CD14-positive monocyte (primary cell): ENCODE measurements at regions not wholly inside any gene's neighbourhood (a gene's known extent, or its start where the extent isn't known, plus 50 kb on each side); places are given as distances from the start of the nearest gene placed in this dataset.

Experiments
- DNase-seq, 3 donors: peaks; one replicate each; pipeline ENCODE4 v3.0.0-alpha.2; 2011 to 2022
- H2AFZ ChIP-seq: 2 replicates; pipeline ENCODE4 v1.6.0; 2012; ENCODE audit warnings: mild to moderate bottlenecking, low read depth, low read length, inconsistent platforms; ENCODE audit not compliant: insufficient read depth, poor library complexity, severe bottlenecking
- H3K27ac ChIP-seq, 2 donors: 1 replicate in 1 of 2; 2 replicates in 1 of 2; pipeline ENCODE4 v1.5.1; 2012 to 2013; ENCODE audit warnings: low read length in 2 of 2, control low read depth in 1 of 2, inconsistent platforms in 1 of 2, low read depth in 1 of 2, mild to moderate bottlenecking in 1 of 2
- H3K27me3 ChIP-seq, 2 donors: one replicate each; pipeline versions ENCODE4 v1.6.0 to v1.6.1; 2011 to 2013; ENCODE audit warnings: low read length in 2 of 2; ENCODE audit not compliant: control insufficient read depth in 2 of 2, insufficient read depth in 2 of 2
- H3K36me3 ChIP-seq, 2 donors: replicated peaks in 1 of 2; 1 replicate in 1 of 2; 2 replicates in 1 of 2; pipeline versions ENCODE4 v1.5.1 to v1.6.1; 2012 to 2013; ENCODE audit warnings: low read length in 2 of 2, control low read depth in 1 of 2, inconsistent platforms in 1 of 2, mild to moderate bottlenecking in 1 of 2; ENCODE audit not compliant: insufficient read depth in 2 of 2, control insufficient read depth in 1 of 2
- H3K4me1 ChIP-seq, 2 donors: 1 replicate in 1 of 2; 2 replicates in 1 of 2; pipeline versions ENCODE4 v1.5.1 to v1.6.1; 2012 to 2013; ENCODE audit warnings: low read length in 2 of 2, control low read depth in 1 of 2, inconsistent platforms in 1 of 2, mild to moderate bottlenecking in 1 of 2, moderate library complexity in 1 of 2; ENCODE audit not compliant: insufficient read depth in 2 of 2, control insufficient read depth in 1 of 2
- H3K4me2 ChIP-seq: replicated peaks from 2 replicates; pipeline ENCODE3; 2012; ENCODE audit warnings: low read length, moderate library complexity, mild to moderate bottlenecking; ENCODE audit not compliant: poor library complexity, severe bottlenecking; ENCODE audit errors: extremely low read depth
- H3K4me3 ChIP-seq, 3 experiments: fragments of 200-600 bp in 1 of 3; sonication (generic) in 1 of 3; replicated peaks in 1 of 3; 1 replicate in 2 of 3; 2 replicates in 1 of 3; pipeline ENCODE4 v1.5.1; 2011 to 2013; ENCODE audit warnings: low read length in 3 of 3, mild to moderate bottlenecking in 3 of 3, control low read depth in 2 of 3, low read depth in 2 of 3, inconsistent platforms in 1 of 3, moderate library complexity in 1 of 3
- H3K79me2 ChIP-seq: 2 replicates; pipeline ENCODE4 v1.6.0; 2012; ENCODE audit warnings: mild to moderate bottlenecking, control low read depth, inconsistent platforms, low read length, moderate library complexity; ENCODE audit not compliant: insufficient read depth
- H3K9ac ChIP-seq: 2 replicates; pipeline ENCODE4 v1.6.0; 2017; ENCODE audit warnings: low read length, mild to moderate bottlenecking; ENCODE audit not compliant: insufficient read depth, poor library complexity, severe bottlenecking
- H3K9me3 ChIP-seq, 2 donors: replicated peaks in 1 of 2; 1 replicate in 1 of 2; 2 replicates in 1 of 2; pipeline versions ENCODE4 v1.5.1 to v1.6.1; 2012 to 2013; ENCODE audit warnings: low read length in 2 of 2, control low read depth in 1 of 2; ENCODE audit not compliant: control insufficient read depth in 1 of 2, insufficient read depth in 1 of 2
- H4K20me1 ChIP-seq: 2 replicates; pipeline ENCODE4 v1.6.0; 2012; ENCODE audit warnings: mild to moderate bottlenecking, low read length, control low read depth, moderate library complexity; ENCODE audit not compliant: insufficient read depth
- H3K27ac Mint-ChIP-seq, 7 donors: one replicate each; pipeline ENCODE4 v1.8.0; 2020; ENCODE audit warnings: mild to moderate bottlenecking in 7 of 7, mixed read lengths in 7 of 7, moderate library complexity in 6 of 7, inconsistent platforms in 2 of 7
- H3K27me3 Mint-ChIP-seq, 3 donors: one replicate each; pipeline ENCODE4 v1.8.0; 2021 to 2022; ENCODE audit warnings: low read depth in 3 of 3, mild to moderate bottlenecking in 3 of 3, mixed read lengths in 3 of 3, moderate library complexity in 3 of 3, inconsistent platforms in 1 of 3
- H3K36me3 Mint-ChIP-seq, 2 donors: one replicate each; pipeline ENCODE4 v1.8.0; 2020; ENCODE audit warnings: mixed read lengths in 2 of 2, inconsistent platforms in 1 of 2, mild to moderate bottlenecking in 1 of 2
- H3K4me1 Mint-ChIP-seq: one replicate; pipeline ENCODE4 v1.8.0; 2020; ENCODE audit warnings: mild to moderate bottlenecking, mixed read lengths
- H3K4me3 Mint-ChIP-seq, 2 donors: one replicate each; pipeline ENCODE4 v1.8.0; 2020; ENCODE audit warnings: mild to moderate bottlenecking in 2 of 2, mixed read lengths in 2 of 2, moderate library complexity in 1 of 2
- H3K9me3 Mint-ChIP-seq, 7 donors: one replicate each; pipeline ENCODE4 v1.8.0; 2020 to 2022; ENCODE audit warnings: mixed read lengths in 7 of 7, mild to moderate bottlenecking in 6 of 7, moderate library complexity in 6 of 7, inconsistent platforms in 2 of 7
- WGBS: methylation state at CpG from one replicate; pipeline ENCODE4 v1.1.5; 2013; ENCODE audit warnings: missing lambda C conversion rate; ENCODE audit not compliant: insufficient coverage; 5-methylcytosine and 5-hydroxymethylcytosine counted together
- intact Hi-C, 2 donors: fragments of 100-400 bp; cut with micrococcal nuclease; formaldehyde crosslinking; loops; one replicate each; pipeline versions ENCODE4 v1.15.0 to v1.15.1; 2023
- TF ChIP-seq, protein P1 (sequence below): fragments of 200-600 bp; IDR thresholded peaks from one replicate; pipeline ENCODE4 v1.8.0; 2022; ENCODE audit warnings: antibody characterized with exemption, mild to moderate bottlenecking

DNA sequence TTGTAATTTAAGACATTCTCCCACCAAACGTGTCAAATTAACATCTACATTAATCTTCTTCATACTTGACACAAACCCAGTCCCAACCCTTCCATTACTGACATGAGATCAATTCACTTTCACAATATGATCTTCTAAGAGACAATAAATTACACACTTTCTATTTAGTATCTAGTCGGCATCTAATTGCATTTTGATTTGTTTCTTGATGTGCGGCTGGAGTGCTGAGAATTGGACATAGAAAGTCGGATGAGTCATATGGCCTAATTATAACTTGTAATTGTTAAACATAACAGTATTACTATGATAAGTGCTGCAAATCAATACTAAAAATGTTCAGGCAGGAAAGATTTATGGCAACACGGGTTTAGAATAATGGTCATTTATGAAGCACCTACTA lies 78.4 kb upstream of the RORA start:
- Histone ChIP-seq H3K27ac (no peak overlapping the region), H3K36me3 (no peaks in the 10 kb centered on the region), H3K9ac (no peak overlapping the region), H3K9me3 (peaks cover 8% of the 10 kb centered on the region in 2 donors), H3K4me3 (no peak overlapping the region), H3K4me2 (no peak overlapping the region), H3K4me1 (no peaks in the 10 kb centered on the region), H3K79me2 (no peaks in the 10 kb centered on the region), H2AFZ (no peak overlapping the region), H4K20me1 (no peaks in the 10 kb centered on the region), H3K27me3 (no peaks in the 10 kb centered on the region)
- intact Hi-C loops: no loop called here
- peaks cover 0 to 1% (median 0%) of the 10 kb centered on the region in 3 donors for H3K27me3 Mint-ChIP-seq
- TF ChIP-seq, protein P1, sequence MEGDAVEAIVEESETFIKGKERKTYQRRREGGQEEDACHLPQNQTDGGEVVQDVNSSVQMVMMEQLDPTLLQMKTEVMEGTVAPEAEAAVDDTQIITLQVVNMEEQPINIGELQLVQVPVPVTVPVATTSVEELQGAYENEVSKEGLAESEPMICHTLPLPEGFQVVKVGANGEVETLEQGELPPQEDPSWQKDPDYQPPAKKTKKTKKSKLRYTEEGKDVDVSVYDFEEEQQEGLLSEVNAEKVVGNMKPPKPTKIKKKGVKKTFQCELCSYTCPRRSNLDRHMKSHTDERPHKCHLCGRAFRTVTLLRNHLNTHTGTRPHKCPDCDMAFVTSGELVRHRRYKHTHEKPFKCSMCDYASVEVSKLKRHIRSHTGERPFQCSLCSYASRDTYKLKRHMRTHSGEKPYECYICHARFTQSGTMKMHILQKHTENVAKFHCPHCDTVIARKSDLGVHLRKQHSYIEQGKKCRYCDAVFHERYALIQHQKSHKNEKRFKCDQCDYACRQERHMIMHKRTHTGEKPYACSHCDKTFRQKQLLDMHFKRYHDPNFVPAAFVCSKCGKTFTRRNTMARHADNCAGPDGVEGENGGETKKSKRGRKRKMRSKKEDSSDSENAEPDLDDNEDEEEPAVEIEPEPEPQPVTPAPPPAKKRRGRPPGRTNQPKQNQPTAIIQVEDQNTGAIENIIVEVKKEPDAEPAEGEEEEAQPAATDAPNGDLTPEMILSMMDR: no peak
- H3K27ac Mint-ChIP-seq: no peak overlapping the region
- no peak for DNase-seq
- 75% methylated on average over 1 of the region's 5 CpGs for WGBS
- H3K4me3 Mint-ChIP-seq: no peak overlapping the region
- no peaks in the 10 kb centered on the region for H3K36me3 Mint-ChIP-seq
- H3K4me1 Mint-ChIP-seq: no peaks in the 10 kb centered on the region
- H3K9me3 Mint-ChIP-seq: peaks cover 0 to 24% (median 7%) of the 10 kb centered on the region in 7 donors

DNA sequence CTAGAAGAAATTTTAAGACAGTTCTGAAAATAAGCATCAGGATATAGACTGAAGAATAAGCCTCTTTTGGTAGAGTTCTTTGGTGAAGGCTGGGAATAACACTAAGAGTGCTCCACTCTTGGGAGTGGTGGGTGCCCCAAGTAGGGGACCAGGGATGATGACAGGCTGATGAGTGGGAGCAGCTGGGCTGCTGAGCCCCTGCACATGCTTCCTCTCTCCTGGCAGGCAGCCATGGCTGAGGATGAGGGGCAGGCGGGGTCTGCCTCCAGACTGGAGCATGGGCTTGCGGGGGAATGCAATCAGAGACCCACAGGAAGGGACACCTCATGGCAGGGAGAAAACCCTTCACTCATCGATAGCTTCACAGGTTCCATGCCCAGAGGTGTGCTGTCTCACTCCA lies 72.6 kb upstream of the RORA start:
- TF ChIP-seq, protein P1: no peak
- Histone ChIP-seq H3K9ac (no peak overlapping the region), H3K4me1 (no peaks in the 10 kb centered on the region), H3K27me3 (no peaks in the 10 kb centered on the region), H4K20me1 (no peaks in the 10 kb centered on the region), H3K4me3 (no peak overlapping the region), H3K36me3 (no peaks in the 10 kb centered on the region), H3K27ac (no peak overlapping the region), H3K9me3 (peaks cover 10 to 15% of the 10 kb centered on the region in 2 donors), H3K79me2 (no peaks in the 10 kb centered on the region), H2AFZ (no peak overlapping the region), H3K4me2 (no peak overlapping the region)
- no peak overlapping the region for H3K27ac Mint-ChIP-seq
- peaks cover 0 to 3% (median 0%) of the 10 kb centered on the region in 3 donors for H3K27me3 Mint-ChIP-seq
- no peak for DNase-seq
- H3K36me3 Mint-ChIP-seq: no peaks in the 10 kb centered on the region
- intact Hi-C loops: no loop called here
- peaks cover 2 to 26% (median 11%) of the 10 kb centered on the region in 7 donors for H3K9me3 Mint-ChIP-seq
- no peak overlapping the region for H3K4me3 Mint-ChIP-seq
- H3K4me1 Mint-ChIP-seq: no peaks in the 10 kb centered on the region
- WGBS: 97% methylated on average over 3 of the region's 3 CpGs
